Activated naive CD4-positive, alpha-beta T cell treated with anti-CD3 and anti-CD28 coated beads, Interleukin-2, amount 10 ng/mL, durations not matched to agents 7 days and 5 days (primary cell): ENCODE measurements at regions not wholly inside any gene's neighbourhood (a gene's known extent, or its start where the extent isn't known, plus 50 kb on each side); places are given as distances from the start of the nearest gene placed in this dataset.

Source experiments
- CTCF ChIA-PET: fragments of 350-600 bp; sonication (Branson Sonifier 250); formaldehyde crosslinking; loops from one replicate; lab custom pipeline; 2021; ENCODE audit warnings: antibody characterized with exemption; lab: Charles Lee
- DNase-seq: peaks from one replicate; pipeline ENCODE4 v3.0.0-alpha.2; 2020
- H3K27ac Mint-ChIP-seq: one replicate; pipeline ENCODE4 v1.8.0; 2021; ENCODE audit warnings: mild to moderate bottlenecking, moderate library complexity, mixed read lengths
- H3K27me3 Mint-ChIP-seq: one replicate; pipeline ENCODE4 v1.8.0; 2021; ENCODE audit warnings: mild to moderate bottlenecking, mixed read lengths
- H3K36me3 Mint-ChIP-seq: one replicate; pipeline ENCODE4 v1.8.0; 2021; ENCODE audit warnings: mixed read lengths
- H3K4me1 Mint-ChIP-seq: one replicate; pipeline ENCODE4 v1.8.0; 2021; ENCODE audit warnings: mixed read lengths
- H3K4me3 Mint-ChIP-seq: one replicate; pipeline ENCODE4 v1.8.0; 2021; ENCODE audit warnings: mild to moderate bottlenecking, moderate library complexity, mixed read lengths
- H3K9me3 Mint-ChIP-seq: one replicate; pipeline ENCODE4 v1.8.0; 2021; ENCODE audit warnings: mixed read lengths

- Mint-ChIP-seq H3K36me3 (no peaks in the 10 kb centered on the region), H3K27ac (no peak overlapping the region), H3K27me3 (no peaks in the 10 kb centered on the region), H3K9me3 (peaks cover 2% of the 10 kb centered on the region), H3K4me1 (no peaks in the 10 kb centered on the region), H3K4me3 (no peak overlapping the region)
- CTCF ChIA-PET = no interaction called here
- no peak for DNase-seq
Measured at GRCh38 chr6:92371211-92372208, 1047.8 kb downstream of the EPHA7 start.

DNA sequence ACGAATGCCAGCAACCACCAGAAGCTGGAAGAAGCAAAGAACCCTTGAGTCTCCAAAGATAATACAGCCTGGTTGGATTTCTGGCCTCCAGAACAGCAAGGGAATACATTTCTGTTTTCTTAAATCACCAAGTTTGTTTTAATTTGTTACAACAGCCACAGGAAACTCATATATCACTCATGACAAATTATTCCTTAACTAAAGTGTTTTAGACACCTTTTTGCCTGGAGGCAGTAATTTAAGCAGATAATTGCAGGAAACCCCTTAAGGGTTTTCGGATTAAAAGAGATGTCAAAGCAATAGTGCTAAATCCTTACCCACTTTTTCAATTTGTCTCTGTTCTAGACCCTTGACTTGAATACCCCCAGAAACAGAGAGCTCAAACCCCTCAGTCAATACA is 1050.0 kb downstream of the EPHA7 start:
- H3K4me1 Mint-ChIP-seq = no peaks in the 10 kb centered on the region
- no peak overlapping the region for H3K27ac Mint-ChIP-seq
- CTCF ChIA-PET = no interaction called here
- no peaks in the 10 kb centered on the region for H3K36me3 Mint-ChIP-seq
- H3K4me3 Mint-ChIP-seq = no peak overlapping the region
- DNase-seq = no peak
- peaks cover 2% of the 10 kb centered on the region for H3K9me3 Mint-ChIP-seq
- no peaks in the 10 kb centered on the region for H3K27me3 Mint-ChIP-seq

- no peaks in the 10 kb centered on the region for H3K4me1 Mint-ChIP-seq
- H3K4me3 Mint-ChIP-seq = no peak overlapping the region
- no peak for DNase-seq
- H3K27ac Mint-ChIP-seq = no peak overlapping the region
- no peaks in the 10 kb centered on the region for H3K27me3 Mint-ChIP-seq
- H3K9me3 Mint-ChIP-seq = peaks cover 2% of the 10 kb centered on the region
- no peaks in the 10 kb centered on the region for H3K36me3 Mint-ChIP-seq
- CTCF ChIA-PET = no interaction called here
Measured at GRCh38 chr6:92364948-92365541, 1054.3 kb downstream of the EPHA7 start.

DNA sequence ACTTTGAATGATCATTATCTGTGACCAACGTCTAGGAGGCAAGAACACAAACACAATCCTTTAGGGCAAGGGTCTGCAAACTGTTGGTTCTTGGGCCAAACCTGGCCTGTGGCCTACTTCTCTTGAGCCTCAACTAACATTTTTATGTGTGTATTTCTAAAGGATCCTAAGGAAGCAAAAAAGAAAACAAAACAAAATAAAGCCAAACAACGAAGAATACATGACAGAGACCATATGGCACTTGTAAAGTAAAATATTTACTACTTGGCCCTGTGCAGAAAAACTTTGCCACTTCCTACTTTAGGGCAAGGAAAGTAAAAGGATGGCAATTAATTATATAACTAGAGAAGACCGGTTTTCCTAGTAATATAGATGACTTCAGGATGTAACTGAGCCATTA is 1056.2 kb downstream of the EPHA7 start:
- CTCF ChIA-PET = no interaction called here
- Mint-ChIP-seq H3K4me1 (no peaks in the 10 kb centered on the region), H3K27me3 (no peaks in the 10 kb centered on the region), H3K9me3 (peaks cover 2% of the 10 kb centered on the region), H3K36me3 (no peaks in the 10 kb centered on the region), H3K27ac (no peak overlapping the region), H3K4me3 (no peak overlapping the region)
- no peak for DNase-seq

DNA sequence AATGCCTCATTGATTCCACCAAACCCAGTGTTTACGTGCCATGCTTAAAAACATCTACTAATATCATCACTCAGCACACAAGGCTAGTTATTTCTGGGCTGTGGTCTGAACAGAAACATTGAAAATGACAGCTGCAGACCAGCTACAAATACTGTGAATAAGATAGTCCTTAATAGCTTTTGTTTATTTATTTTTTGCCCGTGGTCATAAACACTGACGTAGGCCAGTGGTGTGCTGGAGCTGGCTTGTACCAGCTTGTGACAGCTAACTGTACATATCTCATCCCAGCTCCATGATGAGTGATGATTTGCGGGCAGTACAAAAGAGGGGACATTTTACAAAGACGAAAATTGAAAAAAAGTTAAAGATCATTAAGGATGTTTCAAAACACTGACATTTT is 1057.0 kb downstream of the EPHA7 start:
- Mint-ChIP-seq H3K36me3 (no peaks in the 10 kb centered on the region), H3K9me3 (peaks cover 2% of the 10 kb centered on the region), H3K4me1 (no peaks in the 10 kb centered on the region), H3K27me3 (no peaks in the 10 kb centered on the region), H3K27ac (no peak overlapping the region), H3K4me3 (no peak overlapping the region)
- no peak for DNase-seq
- CTCF ChIA-PET = no interaction called here

- Mint-ChIP-seq H3K36me3 (no peaks in the 10 kb centered on the region), H3K27ac (no peak overlapping the region), H3K4me1 (no peaks in the 10 kb centered on the region), H3K9me3 (peaks cover 2% of the 10 kb centered on the region), H3K27me3 (no peaks in the 10 kb centered on the region), H3K4me3 (no peak overlapping the region)
- CTCF ChIA-PET = no interaction called here
- no peak for DNase-seq
Measured at GRCh38 chr6:92361990-92362389, 1057.4 kb downstream of the EPHA7 start.

- H3K27me3 Mint-ChIP-seq = no peaks in the 10 kb centered on the region
- CTCF ChIA-PET = interaction anchor here (0.6 kb wide), 1 partner anchor 11 kb away, joined by 3 read pairs; no protein-coding TSS in a partner anchor
- no peak overlapping the region for H3K27ac Mint-ChIP-seq
- H3K36me3 Mint-ChIP-seq = no peaks in the 10 kb centered on the region
- H3K4me3 Mint-ChIP-seq = no peak overlapping the region
- H3K4me1 Mint-ChIP-seq = no peaks in the 10 kb centered on the region
- DNase-seq = no peak
- peaks cover 4% of the 10 kb centered on the region for H3K9me3 Mint-ChIP-seq
Measured at GRCh38 chr6:92354270-92354829, 1065.0 kb downstream of the EPHA7 start.

- H3K4me1 Mint-ChIP-seq = no peaks in the 10 kb centered on the region
- no peaks in the 10 kb centered on the region for H3K27me3 Mint-ChIP-seq
- no peak overlapping the region for H3K4me3 Mint-ChIP-seq
- no peak for DNase-seq
- no peak overlapping the region for H3K27ac Mint-ChIP-seq
- CTCF ChIA-PET = no interaction called here
- peaks cover 4% of the 10 kb centered on the region for H3K9me3 Mint-ChIP-seq
- no peaks in the 10 kb centered on the region for H3K36me3 Mint-ChIP-seq
Measured at GRCh38 chr6:92352130-92352529, 1067.2 kb downstream of the EPHA7 start.

GRCh38 chr6:92341201-92341600 is 1078.2 kb downstream of the EPHA7 start:
- no peak overlapping the region for H3K27ac Mint-ChIP-seq

GRCh38 chr6:92339936-92340640 is 1079.3 kb downstream of the EPHA7 start:
- no peak overlapping the region for H3K27ac Mint-ChIP-seq
- no peaks in the 10 kb centered on the region for H3K36me3 Mint-ChIP-seq
- no peak overlapping the region for H3K4me3 Mint-ChIP-seq
- no peaks in the 10 kb centered on the region for H3K4me1 Mint-ChIP-seq
- H3K27me3 Mint-ChIP-seq = no peaks in the 10 kb centered on the region
- H3K9me3 Mint-ChIP-seq = no peaks in the 10 kb centered on the region
- CTCF ChIA-PET = no interaction called here
- DNase-seq = no peak

More at GRCh38 chr6:92341201-92341600, 1078.2 kb downstream of the EPHA7 start:
- Mint-ChIP-seq H3K4me3 (no peak overlapping the region), H3K36me3 (no peaks in the 10 kb centered on the region), H3K9me3 (no peaks in the 10 kb centered on the region), H3K4me1 (no peaks in the 10 kb centered on the region), H3K27me3 (no peaks in the 10 kb centered on the region)
- CTCF ChIA-PET = no interaction called here
- DNase-seq = no peak

DNA sequence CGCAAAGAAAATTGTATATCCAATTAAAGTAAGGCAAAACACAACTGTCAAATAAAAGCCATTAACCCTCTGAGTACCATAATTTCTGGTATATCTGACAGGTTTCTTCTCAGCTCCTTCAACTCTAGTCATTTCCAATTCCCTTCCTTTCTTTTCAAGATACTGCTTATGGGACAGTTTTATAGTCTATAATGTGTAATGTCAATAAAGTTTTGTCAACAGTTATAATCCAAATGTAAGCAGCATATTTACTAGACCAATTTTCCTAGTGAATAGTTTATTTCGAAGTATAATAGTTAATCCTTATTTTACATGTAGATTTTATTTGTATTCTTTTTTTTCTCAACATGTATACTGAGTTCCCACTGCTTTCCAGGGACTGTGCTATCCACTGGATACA is 1081.8 kb downstream of the EPHA7 start:
- Mint-ChIP-seq H3K4me1 (no peaks in the 10 kb centered on the region), H3K9me3 (no peaks in the 10 kb centered on the region), H3K27me3 (no peaks in the 10 kb centered on the region), H3K4me3 (no peak overlapping the region), H3K36me3 (no peaks in the 10 kb centered on the region), H3K27ac (no peak overlapping the region)
- CTCF ChIA-PET = no interaction called here
- no peak for DNase-seq

DNA sequence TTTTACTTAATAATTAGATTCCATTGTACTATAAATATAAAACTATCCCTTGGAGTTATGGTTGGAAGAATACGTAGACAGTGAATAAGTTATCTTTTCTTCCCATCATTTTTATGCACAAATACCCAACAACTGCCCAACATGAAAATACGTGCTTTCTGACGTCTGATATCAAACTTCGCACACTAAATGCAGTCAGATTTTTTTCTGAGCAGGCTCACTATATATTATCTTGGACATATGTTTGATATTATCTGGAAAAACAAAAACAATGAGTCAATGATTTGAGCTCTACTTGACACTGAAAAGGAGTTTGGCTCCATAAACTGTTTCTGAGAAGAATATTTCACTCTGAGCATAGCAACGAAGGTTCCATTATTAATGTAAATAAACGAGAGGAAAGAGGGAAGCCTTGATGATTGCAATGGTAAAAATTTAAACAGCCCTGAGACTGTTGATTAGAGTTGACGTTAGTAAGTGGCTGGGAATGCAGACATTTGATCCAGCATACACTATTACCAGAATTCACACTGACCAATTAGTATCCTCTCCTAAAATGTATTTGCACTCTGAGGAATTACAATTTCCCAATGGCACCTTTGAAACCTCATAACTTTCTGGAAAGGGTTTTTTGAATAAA is 1090.0 kb downstream of the EPHA7 start:
- no peak overlapping the region for H3K4me3 Mint-ChIP-seq
- H3K27me3 Mint-ChIP-seq = no peaks in the 10 kb centered on the region
- no peaks in the 10 kb centered on the region for H3K36me3 Mint-ChIP-seq
- H3K27ac Mint-ChIP-seq = no peak overlapping the region
- no peaks in the 10 kb centered on the region for H3K9me3 Mint-ChIP-seq
- CTCF ChIA-PET = no interaction called here
- DNase-seq = no peak
- no peaks in the 10 kb centered on the region for H3K4me1 Mint-ChIP-seq

GRCh38 chr6:92315312-92315711 is 1104.0 kb downstream of the EPHA7 start:
- Mint-ChIP-seq H3K4me1 (no peaks in the 10 kb centered on the region), H3K4me3 (no peak overlapping the region), H3K27me3 (no peaks in the 10 kb centered on the region), H3K27ac (no peak overlapping the region), H3K9me3 (no peaks in the 10 kb centered on the region), H3K36me3 (no peaks in the 10 kb centered on the region)
- no peak for DNase-seq
- CTCF ChIA-PET = no interaction called here

DNA sequence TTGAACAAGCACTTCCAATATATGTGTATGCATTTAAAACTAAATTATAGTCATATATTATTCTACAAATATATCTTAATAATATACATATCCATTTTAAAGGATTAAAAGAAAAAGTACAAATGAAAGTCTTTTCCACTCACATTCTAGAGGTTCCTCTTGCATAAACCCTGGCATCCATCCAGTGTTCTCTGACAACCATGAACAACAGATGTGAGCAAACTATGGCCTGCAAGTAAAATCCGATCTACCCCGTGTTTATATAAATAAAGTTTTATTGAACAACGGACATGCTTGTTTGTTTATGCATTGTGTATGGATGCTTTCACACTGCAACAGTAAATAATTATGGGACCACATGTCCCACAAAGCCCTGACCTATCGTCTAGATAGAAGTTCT is 1122.3 kb downstream of the EPHA7 start:
- Mint-ChIP-seq H3K4me1 (no peaks in the 10 kb centered on the region), H3K27ac (no peak overlapping the region), H3K9me3 (peaks cover 1% of the 10 kb centered on the region), H3K4me3 (no peak overlapping the region), H3K27me3 (no peaks in the 10 kb centered on the region), H3K36me3 (no peaks in the 10 kb centered on the region)
- DNase-seq = no peak
- CTCF ChIA-PET = no interaction called here
